A673 (cell line): ENCODE measurements at regions not wholly inside any gene's neighbourhood (a gene's known extent, or its start where the extent isn't known, plus 50 kb on each side); places are given as distances from the start of the nearest gene placed in this dataset.

Experiments
- CTCF ChIP-seq: fragments of 300-800, 200-600 bp; sonication (generic); conservative IDR thresholded peaks from 2 replicates; pipeline ENCODE4 v1.5.1; 2017; ENCODE audit warnings: low read depth, mild to moderate bottlenecking, antibody characterized with exemption, low read length, moderate library complexity, mixed read lengths
- EZH2 ChIP-seq: fragments of 200-600 bp; sonication (generic); IDR thresholded peaks from 2 replicates; pipeline ENCODE4 v1.6.1; 2017; ENCODE audit warnings: borderline replicate concordance, low read depth, mild to moderate bottlenecking, mixed read lengths, antibody characterized with exemption, low read length; ENCODE audit not compliant: poor library complexity, severe bottlenecking

- TF ChIP-seq CTCF (peak; percentile 77), EZH2 (no peak)
Measured at GRCh38 chr1:217333939-217334338, 297.0 kb downstream of the GPATCH2 start.
